ACC112 (cell line): ENCODE measurements at regions not wholly inside any gene's neighbourhood (a gene's known extent, or its start where the extent isn't known, plus 50 kb on each side); places are given as distances from the start of the nearest gene placed in this dataset.
A peak's percentile ranks its signal among the peaks of the same experiment; 100 is the strongest.
"Not testable (repeated sequence)": the region's sequence is repeated elsewhere in the genome, so short reads cannot be mapped to it uniquely, and the experiment has no call there.

ENCODE experiments used
- H2AFZ ChIP-seq: fragments of 200-600 bp; sonication (generic); one replicate; pipeline ENCODE4 v1.6.0; 2017; ENCODE audit warnings: antibody characterized with exemption, low read length; ENCODE audit not compliant: unreplicated experiment
- H3K27ac ChIP-seq: fragments of 200-600 bp; sonication (generic); 2 replicates; pipeline ENCODE4 v1.5.1; 2014; ENCODE audit warnings: low read depth, mild to moderate bottlenecking, antibody characterized with exemption, low read length, moderate library complexity
- H3K27me3 ChIP-seq: fragments of 200-600 bp; sonication (generic); 2 replicates; pipeline ENCODE4 v1.6.1; 2014; ENCODE audit warnings: mild to moderate bottlenecking, antibody characterized with exemption, low read length, moderate library complexity, mixed read lengths; ENCODE audit not compliant: insufficient read depth
- H3K36me3 ChIP-seq: fragments of 200-600 bp; sonication (generic); 2 replicates; pipeline ENCODE4 v1.6.1; 2016; ENCODE audit warnings: mild to moderate bottlenecking, antibody characterized with exemption, low read length, moderate library complexity, mixed read lengths; ENCODE audit not compliant: insufficient read depth
- H3K4me1 ChIP-seq: fragments of 200-600 bp; sonication (generic); one replicate; pipeline ENCODE4 v1.6.1; 2016; ENCODE audit warnings: low read length, mixed read lengths; ENCODE audit not compliant: insufficient read depth, unreplicated experiment, control insufficient read depth
- H3K4me3 ChIP-seq: fragments of 200-600 bp; sonication (generic); 2 replicates; pipeline ENCODE4 v1.5.1; 2014; ENCODE audit warnings: mild to moderate bottlenecking, low read depth, low read length
- H3K79me2 ChIP-seq: fragments of 200-600 bp; sonication (generic); one replicate; pipeline ENCODE4 v1.6.0; 2016; ENCODE audit warnings: low read length; ENCODE audit not compliant: control insufficient read depth, unreplicated experiment, insufficient read depth

GRCh38 chr15:69921626-69922619 lies 175.8 kb downstream of the TLE3 start:
- Histone ChIP-seq H3K36me3 (no peaks in the 10 kb centered on the region), H3K79me2 (no peaks in the 10 kb centered on the region), H3K27ac (no peak overlapping the region), H3K4me1 (no peaks in the 10 kb centered on the region), H3K4me3 (no peak overlapping the region), H3K27me3 (peaks cover 37% of the 10 kb centered on the region), H2AFZ (no peak overlapping the region)

GRCh38 chr15:69924531-69924930 lies 173.2 kb downstream of the TLE3 start:
- H3K27me3 ChIP-seq: peaks cover 17% of the 10 kb centered on the region
- H3K27ac ChIP-seq: no peak overlapping the region
- H3K4me3 ChIP-seq: no peak overlapping the region
- H3K36me3 ChIP-seq: no peaks in the 10 kb centered on the region
- H3K79me2 ChIP-seq: no peaks in the 10 kb centered on the region
- no peak overlapping the region for H2AFZ ChIP-seq
- no peaks in the 10 kb centered on the region for H3K4me1 ChIP-seq

- no peaks in the 10 kb centered on the region for H3K79me2 ChIP-seq
These were observed 171.7 kb downstream of the TLE3 start for GRCh38 chr15:69926006-69926405.

GRCh38 chr15:69926721-69927120 lies 171.0 kb downstream of the TLE3 start:
- Histone ChIP-seq H3K27me3 (peaks cover 27% of the 10 kb centered on the region), H3K27ac (no peak overlapping the region), H3K79me2 (no peaks in the 10 kb centered on the region), H2AFZ (no peak overlapping the region), H3K4me1 (no peaks in the 10 kb centered on the region), H3K4me3 (no peak overlapping the region), H3K36me3 (no peaks in the 10 kb centered on the region)

More at GRCh38 chr15:69926006-69926405, 171.7 kb downstream of the TLE3 start:
- no peak overlapping the region for H3K4me3 ChIP-seq
- no peaks in the 10 kb centered on the region for H3K4me1 ChIP-seq
- peaks cover 26% of the 10 kb centered on the region for H3K27me3 ChIP-seq
- no peaks in the 10 kb centered on the region for H3K36me3 ChIP-seq
- H2AFZ ChIP-seq: no peak overlapping the region
- no peak overlapping the region for H3K27ac ChIP-seq

- H3K27ac ChIP-seq, H3K4me3 ChIP-seq, H2AFZ ChIP-seq, H3K79me2 ChIP-seq, H3K36me3 ChIP-seq, H3K4me1 ChIP-seq: not testable (repeated sequence)
- peaks cover 38% of the 10 kb centered on the region for H3K27me3 ChIP-seq
These were observed 168.8 kb downstream of the TLE3 start for GRCh38 chr15:69928890-69929289.

GRCh38 chr15:69929905-69930630 lies 167.6 kb downstream of the TLE3 start:
- Histone ChIP-seq H3K36me3 (no peaks in the 10 kb centered on the region), H2AFZ (no peak overlapping the region), H3K4me3 (no peak overlapping the region), H3K79me2 (no peaks in the 10 kb centered on the region), H3K27me3 (peaks cover 50% of the 10 kb centered on the region), H3K4me1 (no peaks in the 10 kb centered on the region), H3K27ac (no peak overlapping the region)

- H3K4me1 ChIP-seq: no peaks in the 10 kb centered on the region
- no peak overlapping the region for H3K4me3 ChIP-seq
These were observed 167.0 kb downstream of the TLE3 start for GRCh38 chr15:69930754-69931153.

GRCh38 chr15:69931156-69931555 lies 166.6 kb downstream of the TLE3 start:
- Histone ChIP-seq H3K36me3 (no peaks in the 10 kb centered on the region), H3K4me1 (no peaks in the 10 kb centered on the region), H3K4me3 (no peak overlapping the region), H3K79me2 (no peaks in the 10 kb centered on the region), H3K27ac (no peak overlapping the region), H3K27me3 (peaks cover 61% of the 10 kb centered on the region), H2AFZ (no peak overlapping the region)

More at GRCh38 chr15:69930754-69931153, 167.0 kb downstream of the TLE3 start:
- no peak overlapping the region for H2AFZ ChIP-seq
- H3K36me3 ChIP-seq: no peaks in the 10 kb centered on the region
- H3K79me2 ChIP-seq: no peaks in the 10 kb centered on the region
- H3K27ac ChIP-seq: no peak overlapping the region
- peaks cover 56% of the 10 kb centered on the region for H3K27me3 ChIP-seq

- H3K4me1 ChIP-seq: no peaks in the 10 kb centered on the region
- H3K4me3 ChIP-seq: no peak overlapping the region
- peaks cover 82% of the 10 kb centered on the region for H3K27me3 ChIP-seq
These were observed 163.1 kb downstream of the TLE3 start for GRCh38 chr15:69934607-69935006.

GRCh38 chr15:69939513-69940440 lies 157.9 kb downstream of the TLE3 start:
- H3K79me2 ChIP-seq: no peaks in the 10 kb centered on the region
- no peaks in the 10 kb centered on the region for H3K4me1 ChIP-seq
- H3K4me3 ChIP-seq: peak overlapping the region; percentile 6; the same call in 1 of the 2 replicates
- H2AFZ ChIP-seq: no peak overlapping the region
- H3K36me3 ChIP-seq: no peaks in the 10 kb centered on the region
- H3K27me3 ChIP-seq: peaks cover 61% of the 10 kb centered on the region
- H3K27ac ChIP-seq: no peak overlapping the region

More at GRCh38 chr15:69934607-69935006, 163.1 kb downstream of the TLE3 start:
- Histone ChIP-seq H2AFZ (no peak overlapping the region), H3K79me2 (no peaks in the 10 kb centered on the region), H3K27ac (no peak overlapping the region), H3K36me3 (no peaks in the 10 kb centered on the region)
